Caki2 (cell line): ENCODE measurements at regions not wholly inside any gene's neighbourhood (a gene's known extent, or its start where the extent isn't known, plus 50 kb on each side); places are given as distances from the start of the nearest gene placed in this dataset.

Source experiments
- DNase-seq: peaks from one replicate; pipeline ENCODE4 v3.0.0-alpha.2; 2015; ENCODE audit warnings: low read depth
- in situ Hi-C: cut with HindIII; loops from 2 replicates; pipeline ENCODE4 v1.10.0; 2016; ENCODE audit warnings: low sequenced_read_pairs, low pct_unique_long_range_greater_than_20kb, mixed read lengths

- in situ Hi-C loops, result no loop called here
- DNase-seq, result no peak
Measured at GRCh38 chr13:43981091-43981490, 101.4 kb downstream of the LACC1 start.

GRCh38 chr13:43981512-43982301, 102.0 kb downstream of the LACC1 start:
- in situ Hi-C loops, result no loop called here
- DNase-seq, result no peak

GRCh38 chr13:43983373-43983772, 103.7 kb downstream of the LACC1 start:
- in situ Hi-C loops, result no loop called here
- no peak for DNase-seq

- DNase-seq, result no peak
- in situ Hi-C loops, result no loop called here
Measured at GRCh38 chr13:43984292-43984691, 104.6 kb downstream of the LACC1 start.

GRCh38 chr13:43985422-43986072, 105.8 kb downstream of the LACC1 start:
- no peak for DNase-seq
- in situ Hi-C loops, result no loop called here

- in situ Hi-C loops, result no loop called here
- DNase-seq, result no peak
Measured at GRCh38 chr13:43986421-43986981, 106.8 kb downstream of the LACC1 start.

- DNase-seq, result no peak
- in situ Hi-C loops, result no loop called here
Measured at GRCh38 chr13:43988302-43988701, 108.6 kb downstream of the LACC1 start.

GRCh38 chr13:43990021-43990420, 110.3 kb downstream of the LACC1 start:
- in situ Hi-C loops, result no loop called here
- DNase-seq, result no peak

- in situ Hi-C loops, result no loop called here
- DNase-seq, result no peak
Measured at GRCh38 chr13:43990829-43991228, 111.1 kb downstream of the LACC1 start.

- DNase-seq, result no peak
- in situ Hi-C loops, result no loop called here
Measured at GRCh38 chr13:43991773-43992201, 112.1 kb downstream of the LACC1 start.

- no peak for DNase-seq
- in situ Hi-C loops, result no loop called here
Measured at GRCh38 chr13:43992211-43992610, 112.5 kb downstream of the LACC1 start.

- DNase-seq, result no peak
- in situ Hi-C loops, result no loop called here
Measured at GRCh38 chr13:43994999-43995859, 115.5 kb downstream of the LACC1 start.

GRCh38 chr13:43996221-43996620, 116.5 kb downstream of the LACC1 start:
- in situ Hi-C loops, result no loop called here
- no peak for DNase-seq

- in situ Hi-C loops, result no loop called here
- DNase-seq, result no peak
Measured at GRCh38 chr13:44003481-44003880, 123.8 kb downstream of the LACC1 start.

- DNase-seq, result no peak
Measured at GRCh38 chr13:44004878-44005277, 125.2 kb downstream of the LACC1 start.

GRCh38 chr13:44007451-44007850, 127.7 kb downstream of the LACC1 start:
- in situ Hi-C loops, result no loop called here

More at GRCh38 chr13:44004878-44005277, 125.2 kb downstream of the LACC1 start:
- in situ Hi-C loops, result no loop called here

GRCh38 chr13:44011036-44011435, 131.3 kb downstream of the LACC1 start:
- in situ Hi-C loops, result no loop called here
- DNase-seq, result no peak

More at GRCh38 chr13:44007451-44007850, 127.7 kb downstream of the LACC1 start:
- no peak for DNase-seq

- in situ Hi-C loops, result no loop called here
- peak; percentile 2 for DNase-seq
Measured at GRCh38 chr13:44012910-44013757, 133.4 kb downstream of the LACC1 start.
